ENCODE measurements at regions not wholly inside any gene's neighbourhood (a gene's known extent, or its start where the extent isn't known, plus 50 kb on each side); places are given as distances from the start of the nearest gene placed in this dataset.

- peak; percentile 1 for DNase-seq
Observed at GRCh38 chr4:54496412-54496811, 161.3 kb upstream of the KIT start.

GRCh38 chr4:54497947-54498346 is 159.8 kb upstream of the KIT start:
- no peak for DNase-seq

GRCh38 chr4:54498661-54499111 is 159.1 kb upstream of the KIT start:
- no peak for DNase-seq

DNA sequence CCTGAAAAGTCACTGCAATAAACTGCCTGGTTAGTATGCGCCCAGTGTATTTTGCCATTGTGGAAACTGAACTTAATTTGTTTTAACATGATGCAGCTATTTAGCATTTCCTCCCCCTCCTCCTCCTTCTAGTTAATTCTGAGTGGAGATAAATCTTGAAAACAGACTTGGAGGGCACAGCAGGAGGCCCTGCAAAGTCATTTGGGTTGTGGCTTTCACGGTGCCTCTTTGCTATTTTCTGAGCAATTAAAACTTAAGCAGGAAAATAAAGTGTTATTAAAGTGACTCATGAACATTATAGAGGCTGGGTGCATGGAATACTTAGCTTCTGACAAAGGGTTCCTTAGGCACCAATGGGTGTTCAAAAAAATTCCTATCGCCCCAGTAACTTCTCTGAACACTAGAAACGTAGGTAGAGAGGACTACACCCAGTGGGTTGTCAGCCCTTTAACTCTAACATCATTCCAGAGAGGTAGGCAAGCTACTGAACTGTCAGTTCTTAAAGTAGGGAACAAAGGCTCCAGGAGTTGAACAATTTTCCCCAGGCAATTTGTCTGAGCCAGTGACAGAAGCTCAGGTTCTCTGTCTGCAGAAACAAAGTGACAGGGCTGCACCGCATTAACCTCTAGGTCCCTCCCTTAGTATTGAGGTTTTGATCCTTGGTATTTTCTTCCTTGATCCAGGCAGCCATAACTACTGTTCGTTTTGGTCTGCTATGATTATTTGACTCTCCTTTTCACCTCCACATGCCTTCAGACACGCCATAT is 158.3 kb upstream of the KIT start:
- DNase-seq: no peak

DNA sequence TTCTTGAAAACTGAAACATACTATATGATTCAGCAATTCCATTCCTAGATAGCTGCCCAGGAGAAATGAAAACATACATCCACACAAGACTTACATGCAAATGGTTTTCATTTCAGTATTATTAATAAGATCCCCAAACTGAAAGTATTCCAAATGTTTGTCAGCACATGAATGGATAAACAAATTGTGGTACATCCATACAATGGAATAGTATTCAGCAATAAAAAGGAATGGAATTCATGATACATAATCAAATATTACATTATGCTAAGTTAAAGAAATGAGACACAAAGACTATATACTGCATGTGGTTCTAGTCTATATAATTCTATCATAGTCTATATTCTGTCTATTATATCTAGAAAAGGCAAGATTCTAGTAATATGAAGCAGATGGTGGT is 152.4 kb upstream of the KIT start:
- DNase-seq: no peak

DNA sequence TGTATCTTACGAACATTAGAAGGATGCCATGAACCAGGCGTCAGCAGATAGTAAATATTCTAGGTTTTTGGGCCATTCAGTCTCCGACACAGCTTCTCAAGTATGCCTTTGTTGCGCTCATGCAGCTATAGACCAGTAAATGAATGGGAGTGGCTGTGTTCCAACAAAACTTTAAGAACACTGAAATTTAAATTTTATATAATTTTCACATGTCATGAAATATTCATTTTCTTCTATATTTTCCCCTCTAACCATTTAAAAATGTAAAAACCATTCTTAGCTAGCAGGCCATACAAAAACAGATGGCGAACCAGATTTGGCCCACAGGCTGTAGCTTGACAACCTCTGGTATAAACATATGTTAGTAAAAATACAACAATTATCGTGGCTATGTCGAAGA is 151.8 kb upstream of the KIT start:
- no peak for DNase-seq

DNA sequence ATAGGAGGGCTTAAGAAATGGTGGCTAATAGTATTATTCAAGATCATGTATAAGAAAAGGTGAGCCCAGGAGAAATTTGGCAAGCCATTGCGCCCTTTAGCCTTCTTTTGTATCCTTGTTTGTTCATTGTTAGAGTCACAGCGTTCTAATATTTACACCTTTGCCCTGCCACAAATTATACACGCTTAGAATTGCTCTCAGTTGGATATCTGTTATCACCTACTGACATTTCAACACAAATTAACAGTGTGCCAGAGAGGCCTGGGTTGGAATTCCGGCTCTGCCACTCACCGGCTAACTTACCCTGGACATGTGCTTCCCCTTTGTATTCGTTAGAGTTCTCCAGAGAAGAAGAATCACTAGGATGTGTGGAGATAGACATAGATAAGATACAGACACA is 148.7 kb upstream of the KIT start:
- DNase-seq: no peak

DNA sequence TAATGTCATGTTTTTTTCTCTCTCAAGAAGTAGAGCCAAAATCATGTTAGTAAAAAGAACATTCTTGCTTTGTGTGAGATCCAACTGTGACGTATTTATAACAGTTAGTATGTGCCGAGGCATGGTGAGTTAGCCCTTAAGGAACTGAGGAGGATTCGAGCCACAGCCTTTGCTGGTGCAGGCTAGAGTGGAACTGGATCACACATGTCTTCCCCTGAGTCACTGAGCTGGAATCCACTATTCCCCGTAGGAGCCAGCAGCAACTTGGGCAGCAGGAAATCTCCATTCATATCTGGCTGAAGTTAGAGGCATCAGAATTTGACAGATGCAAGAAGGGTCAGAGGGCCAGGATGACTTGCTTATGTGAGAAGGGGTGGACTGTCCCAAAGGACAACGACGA is 144.6 kb upstream of the KIT start:
- DNase-seq: no peak

GRCh38 chr4:54513741-54514140 is 144.0 kb upstream of the KIT start:
- DNase-seq: no peak

GRCh38 chr4:54516556-54517215 is 141.1 kb upstream of the KIT start:
- no peak for DNase-seq

DNA sequence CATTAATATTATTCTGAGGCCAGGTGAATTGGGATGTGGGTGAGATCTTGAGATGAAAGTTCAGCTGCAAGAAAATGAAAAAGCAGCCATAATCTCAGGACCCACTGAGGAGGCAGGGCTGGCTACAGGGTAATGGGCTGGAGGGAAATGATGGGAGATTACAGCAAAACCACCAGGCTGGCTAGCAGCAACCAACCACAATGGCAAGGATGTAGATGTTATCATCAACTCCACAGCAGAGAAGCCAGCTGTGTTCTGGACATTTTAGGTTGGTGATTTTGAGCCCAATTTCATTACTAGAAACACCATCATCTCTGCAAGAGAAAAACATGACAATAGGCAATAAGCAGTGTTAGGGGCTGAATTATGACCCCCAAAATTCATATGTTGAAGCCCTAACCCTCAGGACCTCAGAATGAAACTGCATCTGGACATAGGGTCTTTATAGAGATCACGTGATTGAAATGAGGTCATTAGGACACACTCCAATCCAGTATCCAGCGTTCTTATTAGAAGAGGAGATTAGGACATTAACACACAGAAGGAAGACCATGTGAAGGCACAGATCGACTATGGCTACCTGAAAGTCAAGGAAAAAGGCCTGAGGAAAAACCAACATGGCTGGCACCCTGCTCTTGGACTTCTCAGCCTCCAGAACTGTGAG is 139.8 kb upstream of the KIT start:
- DNase-seq: no peak

- DNase-seq: no peak
Observed at GRCh38 chr4:54525602-54526001, 132.2 kb upstream of the KIT start.

- DNase-seq: no peak
Observed at GRCh38 chr4:54526560-54526959, 131.2 kb upstream of the KIT start.

- no peak for DNase-seq
Observed at GRCh38 chr4:54527532-54527931, 130.2 kb upstream of the KIT start.

DNA sequence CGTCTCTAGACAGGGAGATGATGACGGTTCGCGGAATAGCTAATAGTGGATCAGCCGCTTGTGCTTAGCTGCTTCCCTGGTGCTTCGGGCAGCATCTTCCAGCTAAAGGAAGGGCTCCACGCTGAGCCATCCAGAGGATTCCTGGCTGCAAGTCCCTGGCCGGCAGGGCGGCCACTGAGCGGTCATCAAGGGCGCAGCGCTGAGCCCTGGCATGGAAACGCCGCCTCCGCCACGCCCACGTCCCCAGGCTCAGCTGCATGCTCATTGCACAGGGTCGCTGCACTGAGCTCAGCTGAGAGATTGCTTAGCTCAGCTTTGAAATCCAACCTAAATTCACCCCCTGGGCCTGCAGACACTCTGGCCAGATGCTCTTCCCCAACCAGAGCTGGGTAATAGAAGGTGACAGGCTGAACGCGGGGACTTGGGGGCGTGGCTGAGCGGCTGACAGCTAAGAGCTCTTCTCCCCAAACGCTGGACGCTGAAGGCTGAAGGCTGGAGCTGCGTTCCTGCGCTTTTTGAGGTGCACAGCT is 118.2 kb upstream of the KIT start:
- DNase-seq: no peak

DNA sequence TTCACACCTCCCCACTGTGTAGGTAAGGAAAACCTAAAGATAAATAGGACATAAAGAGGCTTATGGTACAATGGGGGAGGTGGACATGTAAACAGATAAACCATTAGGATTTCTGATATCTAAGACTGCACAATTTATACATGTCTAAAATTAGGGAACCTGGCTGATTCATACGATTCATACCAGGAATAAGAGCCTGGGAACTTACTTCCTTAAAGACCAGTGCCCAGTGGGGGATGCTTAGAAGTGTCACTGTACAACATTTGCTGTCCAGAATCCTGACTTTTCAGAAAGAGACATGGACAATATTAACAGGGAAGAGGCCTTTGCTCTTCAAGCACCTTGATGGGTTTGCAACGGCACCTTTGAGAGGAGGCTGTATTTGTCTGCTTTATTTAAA is 116.8 kb upstream of the KIT start:
- no peak for DNase-seq

DNA sequence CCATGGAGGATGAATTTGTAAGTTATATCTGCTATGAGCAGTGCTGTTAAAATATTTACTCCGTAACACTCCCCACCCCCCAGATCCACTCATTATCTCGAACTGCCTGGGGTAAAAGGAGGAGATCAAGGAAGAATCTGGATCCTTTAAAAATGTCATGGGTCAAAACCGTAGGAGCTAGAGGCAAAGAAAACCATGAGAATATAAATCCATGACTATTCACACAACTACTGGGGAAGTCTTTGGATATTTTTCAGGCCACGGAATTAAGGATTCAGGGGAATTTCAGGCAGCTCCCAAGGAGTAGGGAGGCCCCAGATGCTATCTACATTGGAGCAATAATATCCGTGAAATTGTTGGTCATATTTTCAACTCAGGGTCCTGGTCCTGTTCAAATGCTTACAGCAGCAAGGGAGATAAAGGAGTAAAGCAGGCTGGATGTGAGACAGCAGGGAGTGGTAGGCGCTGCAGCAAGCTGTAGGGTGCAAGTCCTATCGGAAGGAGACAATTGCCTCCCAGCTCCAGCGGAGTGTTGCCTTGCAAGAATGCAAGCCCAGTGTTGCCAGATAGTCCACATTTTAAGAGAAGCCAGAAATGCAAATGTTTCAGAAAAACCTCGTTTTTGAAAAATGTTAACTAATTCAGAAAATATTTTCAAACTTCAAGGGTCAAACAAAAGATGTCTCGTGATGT is 116.2 kb upstream of the KIT start:
- DNase-seq: no peak

GRCh38 chr4:54542119-54542438 is 115.7 kb upstream of the KIT start:
- no peak for DNase-seq

- DNase-seq: no peak
Observed at GRCh38 chr4:54542540-54543041, 115.2 kb upstream of the KIT start.

- no peak for DNase-seq
Observed at GRCh38 chr4:54543088-54543795, 114.5 kb upstream of the KIT start.

GRCh38 chr4:54545663-54546424 is 111.9 kb upstream of the KIT start:
- DNase-seq: no peak

Measured in CD4-positive, alpha-beta T cell treated with Interleukin-12 subunit alpha and Interleukin-12 subunit beta, for 1 hour (primary cell).